NT2/D1 (cell line): ENCODE measurements at regions not wholly inside any gene's neighbourhood (a gene's known extent, or its start where the extent isn't known, plus 50 kb on each side); places are given as distances from the start of the nearest gene placed in this dataset.

Experiments used
- SUZ12 ChIP-seq: IDR thresholded peaks from 2 replicates; pipeline ENCODE4 v1.6.1; 2011; ENCODE audit not compliant: insufficient read length, insufficient read depth; ENCODE audit errors: extremely low read depth
- YY1 ChIP-seq: IDR thresholded peaks from 2 replicates; pipeline ENCODE4 v1.6.1; 2011; ENCODE audit not compliant: insufficient read length, insufficient read depth
- ZNF274 ChIP-seq: IDR thresholded peaks from 2 replicates; pipeline ENCODE4 v1.6.1; 2011; ENCODE audit warnings: mild to moderate bottlenecking, low read depth, low read length

GRCh38 chr3:161838021-161838420, 341.4 kb downstream of the OTOL1 start:
- no peak for TF ChIP-seq ZNF274
- no peak for TF ChIP-seq YY1
- TF ChIP-seq SUZ12 = no peak
